CD14-positive monocyte (primary cell): ENCODE measurements at regions not wholly inside any gene's neighbourhood (a gene's known extent, or its start where the extent isn't known, plus 50 kb on each side); places are given as distances from the start of the nearest gene placed in this dataset.

ENCODE experiments used
- DNase-seq, 3 donors: peaks; one replicate each; pipeline ENCODE4 v3.0.0-alpha.2; 2011 to 2022
- H2AFZ ChIP-seq: 2 replicates; pipeline ENCODE4 v1.6.0; 2012; ENCODE audit warnings: mild to moderate bottlenecking, low read depth, low read length, inconsistent platforms; ENCODE audit not compliant: insufficient read depth, poor library complexity, severe bottlenecking
- H3K27ac ChIP-seq, 2 donors: 1 replicate in 1 of 2; 2 replicates in 1 of 2; pipeline ENCODE4 v1.5.1; 2012 to 2013; ENCODE audit warnings: low read length in 2 of 2, control low read depth in 1 of 2, inconsistent platforms in 1 of 2, low read depth in 1 of 2, mild to moderate bottlenecking in 1 of 2
- H3K27me3 ChIP-seq, 2 donors: one replicate each; pipeline versions ENCODE4 v1.6.0 to v1.6.1; 2011 to 2013; ENCODE audit warnings: low read length in 2 of 2; ENCODE audit not compliant: control insufficient read depth in 2 of 2, insufficient read depth in 2 of 2
- H3K36me3 ChIP-seq, 2 donors: replicated peaks in 1 of 2; 1 replicate in 1 of 2; 2 replicates in 1 of 2; pipeline versions ENCODE4 v1.5.1 to v1.6.1; 2012 to 2013; ENCODE audit warnings: low read length in 2 of 2, control low read depth in 1 of 2, inconsistent platforms in 1 of 2, mild to moderate bottlenecking in 1 of 2; ENCODE audit not compliant: insufficient read depth in 2 of 2, control insufficient read depth in 1 of 2
- H3K4me1 ChIP-seq, 2 donors: 1 replicate in 1 of 2; 2 replicates in 1 of 2; pipeline versions ENCODE4 v1.5.1 to v1.6.1; 2012 to 2013; ENCODE audit warnings: low read length in 2 of 2, control low read depth in 1 of 2, inconsistent platforms in 1 of 2, mild to moderate bottlenecking in 1 of 2, moderate library complexity in 1 of 2; ENCODE audit not compliant: insufficient read depth in 2 of 2, control insufficient read depth in 1 of 2
- H3K4me2 ChIP-seq: replicated peaks from 2 replicates; pipeline ENCODE3; 2012; ENCODE audit warnings: low read length, moderate library complexity, mild to moderate bottlenecking; ENCODE audit not compliant: poor library complexity, severe bottlenecking; ENCODE audit errors: extremely low read depth
- H3K4me3 ChIP-seq, 3 experiments: fragments of 200-600 bp in 1 of 3; sonication (generic) in 1 of 3; replicated peaks in 1 of 3; 1 replicate in 2 of 3; 2 replicates in 1 of 3; pipeline ENCODE4 v1.5.1; 2011 to 2013; ENCODE audit warnings: low read length in 3 of 3, mild to moderate bottlenecking in 3 of 3, control low read depth in 2 of 3, low read depth in 2 of 3, inconsistent platforms in 1 of 3, moderate library complexity in 1 of 3
- H3K79me2 ChIP-seq: 2 replicates; pipeline ENCODE4 v1.6.0; 2012; ENCODE audit warnings: mild to moderate bottlenecking, control low read depth, inconsistent platforms, low read length, moderate library complexity; ENCODE audit not compliant: insufficient read depth
- H3K9ac ChIP-seq: 2 replicates; pipeline ENCODE4 v1.6.0; 2017; ENCODE audit warnings: low read length, mild to moderate bottlenecking; ENCODE audit not compliant: insufficient read depth, poor library complexity, severe bottlenecking
- H3K9me3 ChIP-seq, 2 donors: replicated peaks in 1 of 2; 1 replicate in 1 of 2; 2 replicates in 1 of 2; pipeline versions ENCODE4 v1.5.1 to v1.6.1; 2012 to 2013; ENCODE audit warnings: low read length in 2 of 2, control low read depth in 1 of 2; ENCODE audit not compliant: control insufficient read depth in 1 of 2, insufficient read depth in 1 of 2
- H4K20me1 ChIP-seq: 2 replicates; pipeline ENCODE4 v1.6.0; 2012; ENCODE audit warnings: mild to moderate bottlenecking, low read length, control low read depth, moderate library complexity; ENCODE audit not compliant: insufficient read depth
- H3K27ac Mint-ChIP-seq, 7 donors: one replicate each; pipeline ENCODE4 v1.8.0; 2020; ENCODE audit warnings: mild to moderate bottlenecking in 7 of 7, mixed read lengths in 7 of 7, moderate library complexity in 6 of 7, inconsistent platforms in 2 of 7
- H3K27me3 Mint-ChIP-seq, 3 donors: one replicate each; pipeline ENCODE4 v1.8.0; 2021 to 2022; ENCODE audit warnings: low read depth in 3 of 3, mild to moderate bottlenecking in 3 of 3, mixed read lengths in 3 of 3, moderate library complexity in 3 of 3, inconsistent platforms in 1 of 3
- H3K36me3 Mint-ChIP-seq, 2 donors: one replicate each; pipeline ENCODE4 v1.8.0; 2020; ENCODE audit warnings: mixed read lengths in 2 of 2, inconsistent platforms in 1 of 2, mild to moderate bottlenecking in 1 of 2
- H3K4me1 Mint-ChIP-seq: one replicate; pipeline ENCODE4 v1.8.0; 2020; ENCODE audit warnings: mild to moderate bottlenecking, mixed read lengths
- H3K4me3 Mint-ChIP-seq, 2 donors: one replicate each; pipeline ENCODE4 v1.8.0; 2020; ENCODE audit warnings: mild to moderate bottlenecking in 2 of 2, mixed read lengths in 2 of 2, moderate library complexity in 1 of 2
- H3K9me3 Mint-ChIP-seq, 7 donors: one replicate each; pipeline ENCODE4 v1.8.0; 2020 to 2022; ENCODE audit warnings: mixed read lengths in 7 of 7, mild to moderate bottlenecking in 6 of 7, moderate library complexity in 6 of 7, inconsistent platforms in 2 of 7
- CTCF ChIP-seq: fragments of 200-600 bp; IDR thresholded peaks from one replicate; pipeline ENCODE4 v1.8.0; 2022; ENCODE audit warnings: antibody characterized with exemption, mild to moderate bottlenecking
- WGBS: methylation state at CpG from one replicate; pipeline ENCODE4 v1.1.5; 2013; ENCODE audit warnings: missing lambda C conversion rate; ENCODE audit not compliant: insufficient coverage; 5-methylcytosine and 5-hydroxymethylcytosine counted together
- intact Hi-C, 2 donors: fragments of 100-400 bp; cut with micrococcal nuclease; formaldehyde crosslinking; loops; one replicate each; pipeline versions ENCODE4 v1.15.0 to v1.15.1; 2023

DNA sequence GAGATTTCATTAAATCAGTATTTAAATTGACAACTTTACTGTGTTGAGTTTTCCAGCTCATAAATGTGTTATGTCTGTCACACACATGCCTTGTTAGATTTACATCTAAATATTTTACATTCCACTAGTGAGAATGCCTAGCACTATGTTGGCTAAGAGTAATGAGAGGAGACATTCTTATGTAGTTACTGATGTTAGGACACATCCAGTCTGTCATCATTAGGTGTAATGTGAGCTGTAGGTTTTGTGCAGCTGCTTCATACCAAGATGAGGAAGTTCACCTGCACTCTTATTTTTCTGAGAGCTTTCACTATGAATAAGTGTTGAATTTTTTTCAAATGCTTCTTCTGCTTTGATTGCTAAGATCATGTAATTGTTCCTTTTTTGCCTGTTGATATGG lies 218.0 kb upstream of the IGFBP3 start:
- H3K9ac ChIP-seq, result no peak overlapping the region
- no peak overlapping the region for H3K4me2 ChIP-seq
- no peak for TF ChIP-seq CTCF
- Mint-ChIP-seq H3K9me3 (peaks cover 0 to 1% (median 0%) of the 10 kb centered on the region in 7 donors), H3K36me3 (no peaks in the 10 kb centered on the region), H3K27ac (no peak overlapping the region), H3K4me1 (no peaks in the 10 kb centered on the region), H3K4me3 (no peak overlapping the region), H3K27me3 (peaks cover 0 to 2% (median 0%) of the 10 kb centered on the region in 3 donors)
- H3K27me3 ChIP-seq, result no peaks in the 10 kb centered on the region
- no peaks in the 10 kb centered on the region for H3K9me3 ChIP-seq
- DNase-seq, result no peak
- no peaks in the 10 kb centered on the region for H4K20me1 ChIP-seq
- H3K4me3 ChIP-seq, result no peak overlapping the region
- intact Hi-C loops, result no loop called here
- no peak overlapping the region for H3K27ac ChIP-seq
- no peaks in the 10 kb centered on the region for H3K79me2 ChIP-seq
- H3K4me1 ChIP-seq, result no peaks in the 10 kb centered on the region
- no peaks in the 10 kb centered on the region for H3K36me3 ChIP-seq
- no peak overlapping the region for H2AFZ ChIP-seq

GRCh38 chr7:46137725-46138124 lies 216.7 kb upstream of the IGFBP3 start:
- DNase-seq, result no peak
- no peak overlapping the region for H3K4me3 Mint-ChIP-seq
- Histone ChIP-seq H2AFZ (no peak overlapping the region), H3K79me2 (no peaks in the 10 kb centered on the region), H3K4me1 (no peaks in the 10 kb centered on the region), H4K20me1 (no peaks in the 10 kb centered on the region), H3K36me3 (no peaks in the 10 kb centered on the region), H3K4me2 (no peak overlapping the region), H3K9me3 (no peaks in the 10 kb centered on the region), H3K9ac (no peak overlapping the region), H3K4me3 (no peak overlapping the region), H3K27ac (no peak overlapping the region), H3K27me3 (no peaks in the 10 kb centered on the region)
- WGBS, result no CpG with 5 or more reads among the region's 3 CpGs
- peaks cover 0 to 2% (median 0%) of the 10 kb centered on the region in 3 donors for H3K27me3 Mint-ChIP-seq
- H3K36me3 Mint-ChIP-seq, result no peaks in the 10 kb centered on the region
- H3K9me3 Mint-ChIP-seq, result peaks cover 0 to 2% (median 1%) of the 10 kb centered on the region in 7 donors
- intact Hi-C loops, result no loop called here
- no peak overlapping the region for H3K27ac Mint-ChIP-seq
- TF ChIP-seq CTCF, result no peak
- no peaks in the 10 kb centered on the region for H3K4me1 Mint-ChIP-seq
